Kidney epithelial cell (primary cell): ENCODE measurements at regions not wholly inside any gene's neighbourhood (a gene's known extent, or its start where the extent isn't known, plus 50 kb on each side); places are given as distances from the start of the nearest gene placed in this dataset.

Experiments used
- DNase-seq: peaks from one replicate; pipeline ENCODE4 v3.0.0-alpha.2; 2010; ENCODE audit warnings: low read depth
- H3K27me3 ChIP-seq: 2 replicates; pipeline ENCODE4 v1.6.0; 2011; ENCODE audit warnings: low read length; ENCODE audit not compliant: control insufficient read depth, insufficient read depth
- H3K36me3 ChIP-seq: 2 replicates; pipeline ENCODE4 v1.5.1; 2011; ENCODE audit warnings: low read length; ENCODE audit not compliant: control insufficient read depth, insufficient read depth
- H3K4me3 ChIP-seq: 2 replicates; pipeline ENCODE4 v1.5.1; 2011; ENCODE audit warnings: low read depth, mild to moderate bottlenecking, control low read depth, low read length
- TF ChIP-seq, protein P1 (sequence below): IDR thresholded peaks from 2 replicates; pipeline ENCODE4 v1.5.1; 2011; ENCODE audit warnings: mild to moderate bottlenecking, moderate library complexity, low read length, control low read depth, inconsistent platforms; ENCODE audit not compliant: insufficient read depth, poor library complexity, severe bottlenecking

DNA sequence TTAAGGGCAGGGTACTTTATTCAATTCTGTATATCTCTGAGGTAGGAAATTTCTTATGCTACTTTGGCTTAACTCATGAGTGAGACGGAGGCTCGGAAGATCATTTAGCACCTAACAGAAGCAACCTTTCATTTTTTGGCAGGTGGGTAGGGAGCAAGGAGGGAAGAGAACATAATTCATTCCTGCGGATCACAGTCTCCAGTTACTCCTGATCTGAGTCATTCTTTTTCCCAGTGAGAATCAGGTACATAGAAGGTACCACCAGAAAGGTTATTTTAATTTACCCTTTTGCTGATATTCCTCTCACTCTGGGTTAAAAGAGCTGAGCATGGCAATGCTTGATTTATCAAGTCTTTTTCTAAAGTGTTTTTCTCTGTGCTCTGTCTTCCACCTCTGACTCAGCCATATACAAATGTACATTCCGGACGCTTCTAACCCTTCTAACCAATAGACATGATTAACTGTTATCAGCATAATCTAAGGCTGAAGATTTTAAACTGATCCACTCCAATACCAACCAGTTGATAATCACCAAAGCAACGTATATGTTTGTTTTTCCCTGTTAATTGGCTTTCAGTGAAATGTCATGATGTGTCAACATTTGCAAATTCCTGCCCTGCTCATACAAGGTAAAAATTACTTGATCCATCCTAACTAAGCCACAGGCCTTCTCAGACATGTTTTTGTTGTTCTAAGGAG is 271.7 kb downstream of the DUSP10 start:
- no peaks in the 10 kb centered on the region for H3K27me3 ChIP-seq
- H3K36me3 ChIP-seq, result no peaks in the 10 kb centered on the region
- TF ChIP-seq, protein P1, sequence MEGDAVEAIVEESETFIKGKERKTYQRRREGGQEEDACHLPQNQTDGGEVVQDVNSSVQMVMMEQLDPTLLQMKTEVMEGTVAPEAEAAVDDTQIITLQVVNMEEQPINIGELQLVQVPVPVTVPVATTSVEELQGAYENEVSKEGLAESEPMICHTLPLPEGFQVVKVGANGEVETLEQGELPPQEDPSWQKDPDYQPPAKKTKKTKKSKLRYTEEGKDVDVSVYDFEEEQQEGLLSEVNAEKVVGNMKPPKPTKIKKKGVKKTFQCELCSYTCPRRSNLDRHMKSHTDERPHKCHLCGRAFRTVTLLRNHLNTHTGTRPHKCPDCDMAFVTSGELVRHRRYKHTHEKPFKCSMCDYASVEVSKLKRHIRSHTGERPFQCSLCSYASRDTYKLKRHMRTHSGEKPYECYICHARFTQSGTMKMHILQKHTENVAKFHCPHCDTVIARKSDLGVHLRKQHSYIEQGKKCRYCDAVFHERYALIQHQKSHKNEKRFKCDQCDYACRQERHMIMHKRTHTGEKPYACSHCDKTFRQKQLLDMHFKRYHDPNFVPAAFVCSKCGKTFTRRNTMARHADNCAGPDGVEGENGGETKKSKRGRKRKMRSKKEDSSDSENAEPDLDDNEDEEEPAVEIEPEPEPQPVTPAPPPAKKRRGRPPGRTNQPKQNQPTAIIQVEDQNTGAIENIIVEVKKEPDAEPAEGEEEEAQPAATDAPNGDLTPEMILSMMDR, result no peak
- H3K4me3 ChIP-seq, result no peak overlapping the region
- no peak for DNase-seq

DNA sequence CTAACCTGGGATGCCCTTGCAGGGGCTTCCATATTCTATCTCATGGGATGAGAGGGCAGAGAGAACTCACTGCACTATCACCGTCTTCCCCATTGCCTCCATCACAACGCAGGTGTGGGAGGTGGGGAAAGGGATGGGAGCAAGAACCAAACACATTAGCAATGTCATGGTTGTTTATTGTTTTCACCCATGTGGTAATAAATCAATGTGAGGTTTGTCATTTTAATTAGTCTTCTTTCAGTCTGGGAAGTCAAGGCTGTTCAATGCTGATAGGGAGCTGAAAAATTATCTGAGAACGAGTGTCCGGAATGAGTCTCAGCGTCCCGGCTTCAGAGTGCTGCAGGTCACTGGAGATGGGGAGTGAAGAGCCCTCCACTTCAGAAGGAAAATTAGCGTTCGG is 268.5 kb downstream of the DUSP10 start:
- no peak overlapping the region for H3K4me3 ChIP-seq
- DNase-seq, result no peak
- no peaks in the 10 kb centered on the region for H3K27me3 ChIP-seq
- TF ChIP-seq, protein P1, result no peak
- no peaks in the 10 kb centered on the region for H3K36me3 ChIP-seq

DNA sequence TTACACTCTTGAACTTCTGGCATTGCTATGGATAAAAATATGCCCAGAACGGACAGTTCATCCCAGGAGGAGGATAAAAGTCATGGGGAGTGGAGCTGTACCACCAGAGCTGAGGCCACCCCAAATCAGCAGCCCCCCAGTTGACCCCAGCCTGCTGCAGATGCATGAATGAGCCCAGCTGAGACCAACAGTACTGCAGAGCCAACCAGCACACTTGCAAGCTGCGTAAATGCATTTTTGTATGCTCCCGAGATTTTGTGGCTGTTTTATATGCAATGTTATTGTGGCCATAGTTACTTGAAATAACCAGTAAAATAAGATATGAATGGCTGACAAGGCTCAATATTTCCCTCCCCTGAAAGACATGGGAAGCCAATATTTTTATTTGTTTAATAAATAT is 264.6 kb downstream of the DUSP10 start:
- no peaks in the 10 kb centered on the region for H3K27me3 ChIP-seq
- TF ChIP-seq, protein P1, result no peak
- no peaks in the 10 kb centered on the region for H3K36me3 ChIP-seq
- DNase-seq, result no peak
- no peak overlapping the region for H3K4me3 ChIP-seq

DNA sequence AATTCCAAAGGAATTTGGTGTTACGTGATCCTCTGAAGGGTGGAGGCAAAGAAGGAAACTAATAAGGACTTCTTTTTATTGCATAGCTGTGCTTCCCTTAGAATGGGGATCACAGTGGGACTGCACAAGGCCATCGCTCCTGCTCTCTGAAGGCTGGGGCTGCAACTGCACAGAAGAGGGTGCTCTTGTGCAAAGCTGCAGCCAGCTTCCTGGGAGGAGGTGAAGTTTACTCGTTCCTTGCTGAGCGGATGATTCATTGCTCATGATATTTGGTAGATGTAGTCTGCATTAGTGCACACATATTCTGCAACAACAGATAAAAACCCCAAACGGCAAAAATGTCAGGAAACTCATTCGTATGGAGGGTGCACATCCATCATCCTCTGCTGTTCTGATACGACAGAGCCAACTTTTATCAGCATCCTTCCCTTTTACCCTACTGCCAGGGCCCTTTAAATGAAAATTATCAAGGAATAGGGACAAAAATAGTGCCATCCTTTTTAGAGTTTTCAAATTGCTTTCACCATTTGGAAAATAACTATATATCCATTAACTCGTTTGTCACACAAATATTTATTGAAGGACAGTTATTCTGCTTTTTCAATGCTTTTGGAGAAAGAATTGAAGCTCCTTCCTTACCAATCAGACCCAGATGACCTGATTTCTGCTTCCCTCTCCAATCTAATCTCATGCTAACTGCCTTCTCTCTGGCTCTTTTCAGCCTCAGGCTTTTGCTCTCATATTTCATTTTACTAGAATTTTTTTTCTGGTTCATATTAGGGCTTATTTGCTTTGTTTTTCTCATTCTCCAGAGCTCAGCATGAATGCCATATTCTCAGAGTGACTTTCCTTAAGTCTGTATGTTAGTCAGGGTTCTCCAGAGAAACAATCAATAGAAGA is 263.6 kb downstream of the DUSP10 start:
- Histone ChIP-seq H3K4me3 (no peak overlapping the region), H3K27me3 (no peaks in the 10 kb centered on the region), H3K36me3 (no peaks in the 10 kb centered on the region)
- TF ChIP-seq, protein P1, result peak; percentile 91
- DNase-seq, result peak; percentile 63

DNA sequence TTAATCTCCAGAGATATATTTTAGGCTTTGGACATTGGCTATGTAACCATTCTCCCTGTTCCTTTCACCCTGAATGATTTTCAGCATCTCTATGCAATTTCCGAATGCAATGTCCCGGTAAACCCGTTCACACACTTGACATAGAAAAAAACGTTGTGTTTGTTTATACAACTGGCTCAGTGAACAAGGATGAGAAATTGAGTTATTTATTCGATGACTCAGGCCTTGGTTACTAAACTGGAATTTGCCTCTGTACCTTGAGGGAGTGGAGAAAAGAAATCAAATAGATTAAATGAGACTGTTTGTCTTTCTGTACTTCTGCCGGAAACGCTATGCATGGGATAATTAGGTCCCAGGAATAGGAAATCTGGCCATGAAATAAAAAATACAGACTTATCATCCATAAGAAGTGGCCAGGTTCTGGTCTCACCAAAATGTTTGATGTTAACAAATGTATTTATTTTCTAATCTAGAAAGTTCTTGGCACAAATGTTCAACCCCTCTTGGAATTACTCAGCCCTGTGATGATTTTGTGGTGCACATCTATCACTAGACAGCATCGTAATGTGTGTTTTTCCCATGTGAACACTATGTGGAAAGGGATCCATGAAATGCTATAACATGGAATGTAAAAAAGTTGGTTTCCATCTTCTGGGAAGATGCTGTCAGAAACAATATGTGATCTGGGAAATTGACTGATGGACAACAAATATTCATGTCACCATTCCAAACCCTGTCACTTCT is 253.9 kb downstream of the DUSP10 start:
- Histone ChIP-seq H3K36me3 (no peaks in the 10 kb centered on the region), H3K27me3 (no peaks in the 10 kb centered on the region), H3K4me3 (no peak overlapping the region)
- peak; percentile 50 for DNase-seq
- TF ChIP-seq, protein P1, result no peak
